ENCODE measurements at regions not wholly inside any gene's neighbourhood (a gene's known extent, or its start where the extent isn't known, plus 50 kb on each side); places are given as distances from the start of the nearest gene placed in this dataset.

DNA sequence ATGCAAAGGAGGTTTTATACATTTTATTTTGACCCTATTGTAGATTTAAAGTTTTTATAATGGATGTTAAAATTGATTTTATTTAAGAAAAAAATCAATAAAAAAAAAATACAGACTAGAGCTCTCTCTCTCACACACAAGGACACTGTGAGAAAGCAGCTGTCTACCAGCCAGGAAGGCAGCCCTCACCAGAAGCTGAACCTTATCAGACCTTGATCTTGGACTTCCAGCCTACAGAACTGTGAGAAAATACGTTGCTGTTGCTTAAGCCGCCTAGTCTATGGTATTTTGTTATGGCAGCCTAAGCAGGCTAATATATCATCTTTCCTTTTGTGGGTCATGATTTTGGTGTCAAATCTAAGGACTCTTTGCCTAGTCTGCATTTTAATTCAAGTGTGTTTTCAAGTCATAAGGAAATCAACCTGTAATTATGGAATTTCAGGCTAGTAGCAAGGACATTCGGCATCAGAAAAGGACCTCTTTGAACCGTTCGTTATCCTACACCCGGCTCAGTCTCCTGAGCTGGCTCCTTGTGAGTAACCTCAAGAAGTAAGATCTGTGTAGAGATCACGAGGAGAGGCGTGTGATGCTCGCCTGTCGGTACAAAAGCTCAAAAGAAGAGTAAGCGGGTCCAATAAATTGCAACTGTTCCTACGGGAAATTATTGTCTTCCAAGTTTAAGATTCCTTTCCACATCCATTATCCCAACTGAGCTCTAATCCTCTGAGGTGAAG is 98.2 kb downstream of the PDCL3 start:
- Histone ChIP-seq H3K27ac (ENCODE audit: low read depth, low read length) (no peak overlapping the region), H3K36me3 (ENCODE audit: insufficient read depth, low read length) (no peaks in the 10 kb centered on the region), H3K9me3 (ENCODE audit: low read depth, low read length) (no peaks in the 10 kb centered on the region), H3K4me1 (ENCODE audit: insufficient read depth, low read length) (no peaks in the 10 kb centered on the region), H3K4me3 (ENCODE audit: insufficient read depth, low read length) (no peak overlapping the region), H3K4me2 (ENCODE audit: insufficient read depth, low read length) (no peak overlapping the region), H3K79me2 (ENCODE audit: insufficient read depth, low read length) (no peaks in the 10 kb centered on the region), H2AFZ (ENCODE audit: low read length) (no peak overlapping the region), H3K27me3 (ENCODE audit: insufficient read depth, low read length) (peaks cover 29% of the 10 kb centered on the region), H4K20me1 (ENCODE audit: insufficient read depth, low read length) (no peaks in the 10 kb centered on the region)
- DNase-seq (ENCODE audit: insufficient read length, low spot score, missing footprints): no peak
- no peak for TF ChIP-seq CTCF (IDR thresholded peaks at IDR 0.05; ENCODE audit: extremely low read depth, low read depth, low read length)

DNA sequence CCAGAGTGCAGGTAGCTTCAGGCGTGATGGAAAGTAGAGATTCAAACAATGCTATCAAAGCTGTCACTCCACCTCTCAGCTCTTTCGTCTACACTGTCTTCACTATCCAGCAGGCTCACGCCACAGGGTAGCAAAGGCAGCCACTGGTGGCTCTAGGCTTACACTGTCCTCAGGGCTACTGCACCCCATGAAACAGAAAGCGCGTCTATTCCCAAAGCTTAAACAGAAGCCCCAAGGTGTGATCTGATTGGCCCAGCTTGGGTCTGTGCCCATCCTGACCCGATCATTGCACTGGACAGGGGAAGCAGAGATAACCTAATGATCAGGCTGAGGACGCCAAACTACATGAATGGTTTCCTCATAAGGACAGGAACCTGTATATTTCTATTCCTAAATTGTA is 100.1 kb downstream of the PDCL3 start:
- no peak for DNase-seq (ENCODE audit: insufficient read length, low spot score, missing footprints)
- Histone ChIP-seq H2AFZ (ENCODE audit: low read length) (no peak overlapping the region), H3K79me2 (ENCODE audit: insufficient read depth, low read length) (no peaks in the 10 kb centered on the region), H3K27ac (ENCODE audit: low read depth, low read length) (no peak overlapping the region), H3K4me2 (ENCODE audit: insufficient read depth, low read length) (no peak overlapping the region), H3K27me3 (ENCODE audit: insufficient read depth, low read length) (peaks cover 22% of the 10 kb centered on the region), H3K4me3 (ENCODE audit: insufficient read depth, low read length) (no peak overlapping the region), H4K20me1 (ENCODE audit: insufficient read depth, low read length) (no peaks in the 10 kb centered on the region), H3K9me3 (ENCODE audit: low read depth, low read length) (no peaks in the 10 kb centered on the region), H3K36me3 (ENCODE audit: insufficient read depth, low read length) (no peaks in the 10 kb centered on the region), H3K4me1 (ENCODE audit: insufficient read depth, low read length) (no peaks in the 10 kb centered on the region)
- TF ChIP-seq CTCF (IDR thresholded peaks at IDR 0.05; ENCODE audit: extremely low read depth, low read depth, low read length): no peak

GRCh38 chr2:100664021-100664755 is 101.4 kb downstream of the PDCL3 start:
- Histone ChIP-seq H3K79me2 (ENCODE audit: insufficient read depth, low read length) (no peaks in the 10 kb centered on the region), H3K4me3 (ENCODE audit: insufficient read depth, low read length) (no peak overlapping the region), H4K20me1 (ENCODE audit: insufficient read depth, low read length) (no peaks in the 10 kb centered on the region), H3K4me2 (ENCODE audit: insufficient read depth, low read length) (no peak overlapping the region), H3K4me1 (ENCODE audit: insufficient read depth, low read length) (no peaks in the 10 kb centered on the region), H3K36me3 (ENCODE audit: insufficient read depth, low read length) (no peaks in the 10 kb centered on the region), H3K9me3 (ENCODE audit: low read depth, low read length) (no peaks in the 10 kb centered on the region), H3K27me3 (ENCODE audit: insufficient read depth, low read length) (peaks cover 21% of the 10 kb centered on the region), H3K27ac (ENCODE audit: low read depth, low read length) (no peak overlapping the region), H2AFZ (ENCODE audit: low read length) (no peak overlapping the region)
- DNase-seq (ENCODE audit: insufficient read length, low spot score, missing footprints): no peak
- no peak for TF ChIP-seq CTCF (IDR thresholded peaks at IDR 0.05; ENCODE audit: extremely low read depth, low read depth, low read length)

- no peak for DNase-seq (ENCODE audit: insufficient read length, low spot score, missing footprints)
- H3K27me3 ChIP-seq (ENCODE audit: insufficient read depth, low read length): peaks cover 25% of the 10 kb centered on the region
- no peak overlapping the region for H2AFZ ChIP-seq (ENCODE audit: low read length)
- no peaks in the 10 kb centered on the region for H3K4me1 ChIP-seq (ENCODE audit: insufficient read depth, low read length)
- no peak overlapping the region for H3K4me2 ChIP-seq (ENCODE audit: insufficient read depth, low read length)
- no peaks in the 10 kb centered on the region for H3K79me2 ChIP-seq (ENCODE audit: insufficient read depth, low read length)
- no peaks in the 10 kb centered on the region for H3K36me3 ChIP-seq (ENCODE audit: insufficient read depth, low read length)
- no peak for TF ChIP-seq CTCF (IDR thresholded peaks at IDR 0.05; ENCODE audit: extremely low read depth, low read depth, low read length)
- H4K20me1 ChIP-seq (ENCODE audit: insufficient read depth, low read length): no peaks in the 10 kb centered on the region
- no peaks in the 10 kb centered on the region for H3K9me3 ChIP-seq (ENCODE audit: low read depth, low read length)
- no peak overlapping the region for H3K27ac ChIP-seq (ENCODE audit: low read depth, low read length)
- no peak overlapping the region for H3K4me3 ChIP-seq (ENCODE audit: insufficient read depth, low read length)
Observed at GRCh38 chr2:100664756-100665101, 101.9 kb downstream of the PDCL3 start.

Measured in osteoblast (primary cell).